Hematopoietic multipotent progenitor cell treated with erythropoietin and hydrocortisone succinate and interleukin-3 and kit ligand, for 6 days (in vitro differentiated cells): ENCODE measurements at regions not wholly inside any gene's neighbourhood (a gene's known extent, or its start where the extent isn't known, plus 50 kb on each side); places are given as distances from the start of the nearest gene placed in this dataset.

ENCODE experiments used
- DNase-seq: peaks from one replicate; pipeline ENCODE4 v3.0.0-alpha.2; 2015

DNA sequence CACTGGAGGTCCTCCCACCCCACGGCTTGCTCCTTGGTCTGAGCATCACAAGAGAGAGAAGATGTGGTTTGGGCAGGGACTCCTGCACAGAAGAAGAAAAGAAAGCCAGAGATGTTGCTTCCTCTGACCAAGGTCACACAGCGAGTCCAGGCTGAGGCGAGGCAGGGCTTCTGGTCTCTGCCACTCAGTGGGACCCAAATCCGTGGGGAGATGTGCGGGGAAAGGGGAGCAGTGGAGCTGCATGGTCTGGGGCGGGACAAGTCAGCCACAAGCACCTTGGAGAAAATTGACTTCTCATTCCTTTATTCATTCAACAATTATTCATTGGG, 150.9 kb downstream of the C9orf50 start:
- no peak for DNase-seq

DNA sequence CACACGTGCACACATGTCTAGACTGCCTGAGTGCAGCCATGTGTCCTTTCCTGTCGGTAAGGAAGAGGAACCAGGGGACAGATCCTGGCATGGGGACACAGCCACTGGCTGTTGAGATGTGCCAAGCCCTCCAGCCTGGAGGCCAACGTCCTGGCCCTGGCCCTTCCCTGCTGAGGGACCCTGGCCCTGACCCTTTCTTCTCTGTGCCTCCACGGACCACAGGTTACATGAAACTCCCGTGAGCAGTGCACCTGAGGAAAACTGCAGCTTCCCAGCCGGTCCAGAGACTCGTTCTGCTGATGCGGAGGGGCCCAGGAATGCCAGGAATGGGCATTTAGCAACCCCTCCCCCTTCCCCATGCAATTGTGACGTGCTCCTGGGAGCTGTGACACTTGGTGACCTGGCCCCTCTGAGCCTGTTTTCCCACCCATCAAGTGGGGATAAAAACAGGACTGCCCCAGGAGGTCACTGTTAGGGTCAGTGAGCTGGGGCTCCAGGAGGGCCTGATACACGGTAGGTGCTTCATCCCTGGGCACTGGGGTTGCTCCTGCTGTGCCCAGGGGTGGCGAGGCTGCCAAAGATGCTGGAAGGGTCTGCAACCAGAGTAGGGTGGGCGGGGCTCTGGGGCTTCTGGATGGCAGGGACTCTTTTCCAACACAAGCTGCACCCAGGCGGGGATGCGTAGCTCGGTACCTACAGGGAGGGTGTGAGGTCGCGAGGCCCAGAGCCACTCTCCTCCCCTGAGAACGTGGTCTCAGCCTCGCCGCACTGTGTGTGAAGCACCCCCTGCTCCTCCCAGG, 151.5 kb downstream of the C9orf50 start:
- no peak for DNase-seq

DNA sequence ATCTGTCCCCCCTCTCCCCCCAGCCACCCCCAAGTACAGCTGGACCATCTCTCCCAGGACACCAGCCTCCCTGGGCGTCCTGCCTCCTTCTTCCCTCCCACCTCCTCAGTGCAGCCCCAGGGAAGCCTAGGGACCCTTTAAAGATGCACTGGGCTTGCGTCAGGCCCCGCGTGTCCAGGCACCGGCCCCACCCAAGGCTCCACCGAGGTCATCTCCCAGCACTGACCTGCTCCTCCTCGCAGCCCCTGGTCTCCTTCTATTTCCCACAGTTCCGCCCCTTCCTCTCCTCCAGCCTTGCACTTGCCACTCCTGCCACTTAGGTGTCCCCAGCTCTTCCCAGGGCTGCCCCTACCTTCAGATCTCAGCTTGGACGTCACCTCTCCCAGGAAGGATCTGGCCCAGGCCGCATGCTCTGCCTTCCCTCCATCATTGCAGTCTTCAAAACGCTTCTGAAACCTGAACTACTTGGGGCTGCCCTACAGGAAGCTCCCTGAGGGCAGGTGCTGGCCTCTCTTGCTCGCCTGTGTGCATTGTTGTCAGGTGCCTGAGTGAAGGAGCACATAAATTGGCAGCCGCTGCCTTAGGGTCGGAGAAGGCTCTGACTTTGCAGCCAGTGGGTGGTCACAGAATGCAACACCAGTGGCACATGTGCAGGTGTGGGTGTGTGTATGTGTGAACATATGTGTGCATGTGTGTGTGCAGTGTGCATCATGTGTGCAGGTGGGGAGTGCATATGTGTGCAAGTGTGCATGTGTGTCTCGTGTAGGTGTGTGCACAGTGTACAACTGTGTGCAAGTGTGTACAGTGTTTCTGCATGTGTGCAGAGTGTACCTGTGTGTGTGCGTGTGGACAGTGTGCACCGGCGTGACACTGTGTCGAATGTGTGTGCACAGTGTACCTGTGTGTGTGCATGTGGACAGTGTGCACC, 152.9 kb downstream of the C9orf50 start:
- DNase-seq, result no peak

DNA sequence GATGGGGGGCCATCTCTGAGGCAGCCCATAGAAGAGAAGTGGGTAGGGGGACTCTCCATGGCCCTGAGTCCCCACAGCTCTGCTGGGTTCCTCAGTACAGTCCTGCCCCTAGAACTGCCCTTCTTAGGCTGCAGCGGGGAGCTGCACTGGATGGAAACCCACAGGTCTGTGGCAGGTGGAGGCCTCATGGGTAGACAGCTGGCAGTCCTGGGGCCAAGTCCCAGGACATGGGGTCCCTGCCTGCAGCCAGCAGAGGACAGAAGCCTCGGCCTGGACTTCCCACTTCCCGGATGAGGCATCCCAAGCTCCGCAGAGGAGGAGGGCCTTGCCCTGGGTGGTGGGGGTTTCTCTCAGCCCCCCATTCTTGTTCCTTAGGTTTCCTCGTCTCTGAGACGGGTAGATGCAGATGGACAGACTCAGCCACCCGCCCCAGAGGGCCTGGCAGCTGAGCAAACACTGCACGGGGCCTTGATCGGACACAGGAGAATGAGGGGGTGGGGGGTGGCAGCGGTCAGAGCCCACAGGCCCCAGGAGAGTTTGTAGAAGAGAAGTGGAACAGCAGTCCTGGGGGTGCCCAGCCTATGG, 153.8 kb downstream of the C9orf50 start:
- no peak for DNase-seq

DNA sequence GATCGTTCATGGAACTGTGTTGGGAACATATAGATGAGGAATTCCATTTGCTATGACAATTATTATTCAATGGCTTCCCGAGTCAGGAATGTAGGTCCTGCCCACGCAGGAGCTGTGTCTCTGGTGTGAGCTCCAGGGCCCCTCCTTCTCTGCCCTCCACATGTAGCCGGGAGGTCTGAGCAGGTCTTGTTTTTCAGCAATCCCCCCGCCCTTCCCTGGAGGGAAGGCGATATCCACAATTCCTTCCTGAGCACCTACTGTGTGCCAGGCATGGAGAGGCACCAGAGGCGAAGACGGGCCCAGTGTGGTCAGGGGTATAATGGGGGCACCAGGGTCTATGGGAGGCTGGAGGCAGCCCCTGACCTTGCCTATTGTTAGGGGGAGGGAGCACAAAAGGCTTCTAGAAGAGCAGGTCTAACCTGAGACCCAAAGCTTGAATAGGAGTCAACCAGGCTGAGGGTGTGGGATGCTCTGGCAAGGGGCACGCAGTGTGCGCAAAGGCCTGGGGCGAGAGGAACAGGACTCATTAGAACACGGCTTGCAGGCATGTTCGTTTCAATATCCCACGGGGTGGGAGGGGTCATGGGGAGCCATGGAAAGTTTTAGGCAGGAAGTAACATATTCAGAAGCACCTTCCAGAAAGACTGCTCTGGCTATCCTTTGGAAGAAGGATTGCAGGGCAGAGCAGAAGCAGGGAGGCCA, 154.9 kb downstream of the C9orf50 start:
- no peak for DNase-seq

DNA sequence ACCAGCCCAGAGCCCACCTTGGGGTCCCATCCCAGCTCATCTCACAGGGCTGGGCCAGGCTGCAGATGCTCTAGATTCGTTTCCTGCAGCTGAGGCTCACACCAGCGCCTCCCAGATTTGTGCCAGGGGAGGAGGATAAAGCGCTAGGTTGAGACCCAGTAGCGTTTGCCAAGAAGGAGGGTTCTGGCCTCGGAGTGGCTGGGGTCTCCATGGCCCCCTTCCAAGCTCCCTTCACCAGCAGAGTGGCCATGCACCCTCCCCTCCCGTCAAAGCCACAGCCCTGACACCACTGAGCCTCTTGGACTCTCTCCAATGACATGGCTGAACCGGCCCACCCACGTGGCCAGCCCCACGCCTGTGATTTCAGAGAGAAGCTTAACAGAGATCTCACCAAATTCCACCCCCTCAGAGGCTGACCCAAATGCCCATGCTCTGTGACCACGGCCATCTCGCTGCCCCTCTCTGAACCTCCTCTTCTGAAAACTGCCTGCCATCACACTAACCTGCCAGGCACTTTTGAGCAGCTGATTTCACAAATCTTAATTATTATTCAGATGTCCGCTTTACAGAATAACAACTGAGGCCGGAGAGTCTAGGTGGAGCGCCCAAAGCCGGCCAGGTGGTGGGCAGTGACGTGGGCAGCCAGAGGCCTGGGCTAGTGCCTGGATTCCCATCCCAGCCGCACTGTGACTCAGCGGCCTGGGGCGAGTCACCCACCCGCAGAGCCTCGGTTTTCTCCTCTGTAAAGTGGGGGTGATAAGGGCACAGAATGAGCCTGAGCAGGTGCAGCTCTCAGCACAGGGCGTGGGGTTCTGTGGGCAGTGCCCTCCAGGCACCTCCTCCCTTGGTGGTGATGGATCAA, 155.7 kb downstream of the C9orf50 start:
- DNase-seq, result no peak

DNA sequence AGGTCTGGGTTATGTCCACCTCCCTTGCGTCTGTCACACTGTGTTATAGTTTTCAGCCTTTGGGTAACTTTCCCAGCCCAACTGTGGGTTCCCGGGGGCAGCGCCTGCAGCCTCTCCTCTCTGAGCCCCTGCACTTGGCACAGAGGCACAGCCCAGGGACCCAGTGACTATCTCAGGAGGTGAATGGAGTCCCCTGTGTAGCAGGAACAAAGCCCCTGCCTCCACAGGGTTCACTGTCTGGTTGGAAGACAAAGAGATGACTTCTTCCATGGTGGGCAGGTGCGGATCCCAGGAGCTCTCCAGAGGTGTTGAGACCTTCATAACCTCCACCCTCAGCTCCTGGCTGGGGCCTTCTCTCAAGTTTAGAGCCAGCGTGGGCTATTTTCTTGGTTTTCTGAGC, 156.9 kb downstream of the C9orf50 start:
- no peak for DNase-seq

DNA sequence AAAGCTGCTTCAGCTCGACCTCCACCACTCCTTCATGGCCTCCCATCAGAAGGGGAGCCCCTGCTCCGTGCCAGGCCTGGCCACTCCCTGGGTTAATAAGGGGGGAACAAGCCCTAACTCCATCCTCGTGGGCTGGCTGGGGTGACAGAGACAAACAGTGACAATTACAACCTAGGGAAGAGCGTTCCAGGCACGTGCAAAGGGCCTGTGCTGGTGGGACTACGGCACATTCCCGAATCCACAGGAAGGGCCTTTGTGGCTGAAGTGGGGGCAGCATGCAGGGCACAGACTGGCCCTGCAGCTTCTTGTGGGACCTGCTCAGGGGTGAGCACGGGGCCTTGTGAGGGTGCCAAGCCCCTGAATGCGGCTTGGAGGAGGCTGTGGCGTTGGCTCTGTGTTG, 157.4 kb downstream of the C9orf50 start:
- no peak for DNase-seq

DNA sequence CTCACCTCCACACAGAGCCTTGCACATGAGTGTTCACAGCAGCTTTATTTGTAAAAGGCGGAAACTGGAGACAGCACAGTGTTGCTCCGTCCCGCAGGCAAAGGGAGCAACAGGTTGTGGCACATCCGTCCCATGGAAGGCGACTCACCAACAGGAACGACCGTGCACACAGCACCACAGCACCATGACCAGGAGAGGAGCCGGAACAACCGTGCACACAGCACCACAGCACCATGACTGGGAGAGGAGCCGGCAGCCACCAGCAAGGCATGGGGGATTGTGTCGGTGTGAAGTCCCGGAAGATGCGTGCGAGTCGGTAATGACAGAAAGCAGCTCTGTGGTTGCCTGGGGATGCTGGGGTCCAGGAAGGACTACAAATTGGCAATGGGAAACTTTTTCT, 158.5 kb downstream of the C9orf50 start:
- DNase-seq, result no peak

DNA sequence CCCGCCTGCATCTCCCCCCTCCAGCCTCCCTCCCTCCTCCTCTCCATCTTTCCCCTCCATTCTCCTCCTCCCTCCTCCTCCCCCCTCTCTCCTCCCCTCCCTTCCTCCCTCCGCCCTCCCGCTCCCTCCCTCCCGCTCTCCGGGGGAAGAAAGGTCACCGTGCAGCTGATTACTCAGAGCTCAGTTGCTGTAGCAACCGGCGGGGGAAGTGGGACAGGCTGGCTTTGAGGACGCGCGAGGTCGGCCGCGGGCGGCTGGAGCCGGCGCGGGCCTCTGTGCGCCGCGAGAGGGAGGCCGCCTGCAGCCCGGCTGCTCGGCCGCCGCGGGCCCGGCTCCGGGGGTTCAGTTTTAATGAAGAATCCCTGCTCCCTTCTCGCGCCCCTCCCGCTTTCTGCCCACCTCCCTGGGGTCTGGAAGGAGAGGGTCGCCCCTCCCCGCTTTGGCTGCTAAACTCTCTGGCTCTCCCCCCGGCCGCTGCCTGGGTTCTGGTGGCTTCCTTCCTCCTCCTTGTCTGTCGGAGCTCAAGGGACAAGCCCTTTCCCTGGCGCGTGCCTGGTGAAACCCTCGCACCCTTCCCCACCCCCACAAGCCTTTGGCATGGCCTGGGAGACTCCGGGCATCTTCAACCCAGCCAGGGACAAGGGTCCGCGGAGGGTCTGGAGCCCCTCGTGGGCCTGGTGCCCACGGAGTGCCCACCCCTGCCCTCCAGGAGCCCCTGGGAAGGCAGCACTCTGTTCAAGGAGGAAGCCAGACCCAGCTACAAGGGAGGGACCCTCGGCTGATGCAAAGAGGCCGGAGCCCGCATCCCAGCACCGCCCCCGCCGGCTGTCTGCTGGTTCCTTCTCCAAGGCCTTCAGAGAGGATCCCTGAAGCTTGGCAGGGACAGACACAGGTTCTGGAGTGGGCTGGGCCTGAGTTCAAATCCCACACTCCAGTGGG, 160.3 kb downstream of the C9orf50 start:
- peak; percentile 89 for DNase-seq

DNA sequence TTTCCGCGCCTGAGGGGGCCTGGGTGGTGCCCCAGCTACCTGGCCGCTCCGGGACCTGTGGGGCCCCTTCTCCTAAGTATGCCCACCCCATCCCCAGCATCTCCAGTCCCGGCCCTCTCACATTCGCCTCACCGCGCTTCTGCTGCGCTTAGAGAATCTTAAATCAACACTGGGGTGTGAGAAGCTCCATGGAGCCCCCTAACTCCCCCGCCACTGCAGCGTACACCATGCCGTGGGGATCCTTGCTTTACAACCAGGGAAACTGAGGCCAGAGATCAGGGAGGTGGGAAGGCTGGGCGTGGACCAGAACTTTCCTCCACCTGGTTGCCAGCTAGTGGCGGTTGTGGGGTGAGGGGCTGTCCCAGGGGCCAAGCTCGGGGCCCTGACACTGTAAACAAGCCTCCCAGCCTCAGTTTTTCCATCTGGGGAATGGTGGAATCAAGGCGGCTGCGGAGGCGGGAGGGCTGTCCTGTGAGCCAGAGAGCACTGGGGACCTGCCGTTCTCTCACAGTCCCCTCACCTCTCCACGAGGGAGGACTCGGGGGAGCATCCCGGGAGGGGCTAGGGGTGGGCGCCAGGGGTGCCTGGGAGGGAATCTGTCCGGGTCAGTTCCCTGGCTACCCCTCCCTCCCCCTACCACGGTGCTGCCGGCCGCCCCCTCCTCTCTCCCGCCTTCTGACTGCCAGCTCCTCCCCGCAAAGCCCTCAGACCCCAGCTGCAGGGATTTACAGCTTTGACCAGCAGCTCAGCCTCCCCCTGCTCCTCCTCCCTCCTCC, 161.2 kb downstream of the C9orf50 start:
- DNase-seq, result no peak

DNA sequence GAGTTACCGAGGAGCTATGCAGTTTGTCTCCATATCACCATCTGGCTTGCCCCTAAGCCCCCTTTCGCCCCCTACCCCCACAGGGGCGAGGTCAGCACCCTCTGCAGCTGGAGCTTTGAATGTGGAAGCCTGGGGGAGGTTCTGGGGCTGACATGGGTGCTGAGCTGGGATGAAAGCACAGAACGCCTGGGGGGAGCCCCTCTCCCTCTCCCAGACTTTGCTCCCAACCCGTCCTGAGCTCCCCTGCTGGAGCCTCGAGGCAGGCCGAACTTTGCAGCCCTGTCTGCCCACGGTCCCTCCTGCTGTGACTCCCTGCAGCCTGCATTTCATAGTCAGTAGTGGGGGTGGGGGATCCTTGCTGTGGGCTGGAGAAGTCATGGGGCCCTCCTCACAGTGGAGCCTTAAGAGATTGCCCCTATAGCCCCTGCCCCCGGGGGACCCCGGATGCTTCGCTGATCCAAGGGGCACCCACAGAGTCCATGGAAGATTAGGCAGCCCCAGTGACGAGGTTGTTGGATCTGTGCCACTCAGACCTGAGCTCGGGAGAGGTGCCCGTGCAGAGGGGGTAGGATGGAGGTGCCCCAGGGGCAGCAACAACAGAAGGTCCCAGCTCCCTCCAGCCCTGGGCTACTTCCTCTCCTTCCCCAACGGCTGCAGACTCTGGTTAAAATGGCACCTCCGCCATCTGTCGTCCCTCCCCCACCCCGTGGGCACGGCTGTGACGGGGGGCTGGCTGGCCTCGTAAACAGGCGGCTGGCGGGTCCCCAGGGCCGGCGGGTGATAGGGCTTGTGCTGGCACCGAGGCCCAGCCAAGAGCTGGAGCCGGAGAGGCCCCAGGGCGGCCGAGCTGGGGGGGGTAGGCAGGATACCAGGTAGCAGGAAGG, 162.0 kb downstream of the C9orf50 start:
- DNase-seq, result peak; percentile 47

DNA sequence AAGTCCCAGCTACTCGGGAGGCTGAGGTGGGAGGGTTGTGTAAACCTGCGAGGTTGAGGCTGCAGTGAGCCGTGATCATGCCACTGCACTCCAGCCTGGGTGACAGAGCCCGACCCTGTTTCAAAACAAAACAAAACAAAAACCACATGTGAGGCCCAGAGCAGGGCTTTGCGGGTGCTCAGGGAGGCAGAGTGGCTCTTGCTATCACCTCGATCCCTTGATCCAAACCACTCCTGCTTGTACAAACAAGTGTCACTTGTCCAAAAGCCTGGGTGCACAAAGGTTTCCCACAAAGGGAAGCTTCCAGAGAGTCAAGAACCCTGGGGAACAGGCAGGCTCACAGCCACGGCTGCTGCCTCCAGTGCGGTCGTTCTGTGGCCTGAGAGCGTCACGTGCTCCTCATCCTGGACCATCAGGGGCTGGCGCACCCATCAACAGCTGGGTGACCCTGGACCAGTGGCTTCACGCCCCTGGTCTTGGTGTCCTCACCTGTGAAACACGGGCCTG, 162.7 kb downstream of the C9orf50 start:
- no peak for DNase-seq

DNA sequence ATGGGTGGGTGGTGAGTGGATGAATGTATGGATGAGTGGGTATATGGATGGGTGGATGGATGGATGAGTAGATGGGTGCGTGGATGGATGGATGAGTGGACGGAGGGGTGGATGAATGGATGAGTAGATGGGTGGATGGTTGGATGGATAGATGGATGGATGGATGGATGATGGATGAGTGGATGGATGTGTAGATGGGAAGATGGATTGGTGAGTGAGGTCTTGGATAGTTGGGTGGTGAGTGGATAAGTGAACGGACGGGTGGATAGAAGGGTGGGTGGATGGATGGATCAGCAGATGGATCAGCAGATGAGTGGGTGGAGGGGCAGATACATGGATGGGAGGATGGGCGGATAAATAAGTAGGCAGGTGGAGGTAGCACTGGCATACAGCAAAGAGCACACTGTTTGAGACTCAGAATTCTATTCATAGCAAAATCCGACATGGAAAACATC, 163.5 kb downstream of the C9orf50 start:
- DNase-seq, result no peak

DNA sequence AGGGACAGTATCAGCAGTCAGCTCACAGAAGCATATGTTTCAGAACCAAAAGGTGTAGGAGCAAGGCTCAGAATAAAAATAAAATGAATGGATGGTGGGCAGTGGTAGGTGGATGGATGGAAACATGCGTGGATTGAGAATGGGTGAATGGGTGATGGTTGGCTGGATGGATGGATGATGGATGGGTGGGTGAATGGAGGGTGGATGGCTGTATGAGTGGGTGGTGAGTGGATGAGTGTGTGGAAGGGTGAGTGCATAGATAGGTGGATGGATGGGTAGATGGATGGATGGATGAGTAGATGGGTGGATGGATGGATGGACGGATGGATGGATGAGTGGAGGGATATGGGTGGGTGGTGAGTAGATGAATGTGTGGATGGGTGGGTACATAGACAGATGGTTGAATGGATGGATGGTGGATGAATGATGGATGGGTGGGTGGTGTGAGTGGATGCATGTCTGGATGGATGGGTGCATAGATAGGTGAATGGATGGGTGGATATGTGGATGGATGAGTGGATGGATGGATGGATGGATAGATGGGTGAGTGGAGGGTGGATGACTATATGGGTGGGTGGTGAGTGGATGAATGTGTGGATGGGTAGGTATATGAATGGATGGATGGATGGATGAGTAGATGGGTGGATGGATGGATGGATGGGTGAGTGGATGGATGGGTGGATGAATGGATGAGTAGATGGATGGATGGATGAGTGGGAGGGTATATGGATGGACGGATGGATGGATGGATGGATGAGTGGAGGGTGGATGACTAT, 164.2 kb downstream of the C9orf50 start:
- DNase-seq, result no peak

DNA sequence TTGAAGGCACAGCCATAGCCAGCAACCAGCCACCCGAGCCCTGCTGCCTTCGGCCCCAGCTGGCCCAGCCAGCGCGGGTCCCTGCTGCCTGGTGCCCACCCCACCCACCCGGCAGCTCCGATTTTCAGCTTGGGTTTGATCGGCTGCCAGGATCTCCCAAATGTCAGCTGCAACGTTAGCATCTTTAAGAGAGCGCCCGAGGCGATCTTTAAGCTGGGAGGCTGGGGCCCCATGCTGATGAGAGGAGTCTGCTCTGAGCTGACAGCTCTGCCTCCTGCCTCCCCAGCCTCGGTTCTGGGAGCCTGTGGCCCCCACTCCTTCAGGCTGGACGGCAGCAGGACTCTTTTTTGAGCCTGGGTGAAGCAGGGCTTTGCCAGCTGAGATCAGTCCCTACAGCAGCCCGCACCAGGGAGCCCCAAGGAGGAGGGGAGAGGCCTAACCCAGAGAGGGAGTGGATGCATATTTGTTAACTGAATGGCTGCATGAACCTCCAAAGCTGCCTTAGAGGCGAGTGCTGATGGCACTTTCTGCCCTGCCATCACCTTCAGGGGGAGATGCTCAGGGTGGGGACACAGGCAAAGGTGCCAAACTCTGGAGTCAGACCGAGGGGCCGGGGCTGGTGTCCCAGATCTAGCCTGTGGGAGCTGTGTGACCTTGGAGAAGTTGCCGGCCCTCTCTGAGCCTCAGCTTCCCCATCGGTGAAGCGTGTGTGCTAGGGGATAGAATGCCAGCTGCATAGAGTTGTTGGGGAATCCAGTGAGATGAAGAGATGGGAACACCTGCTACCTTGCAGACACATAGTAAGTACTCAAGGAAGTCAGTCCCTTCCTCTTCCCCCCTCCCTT, 165.5 kb downstream of the C9orf50 start:
- no peak for DNase-seq

DNA sequence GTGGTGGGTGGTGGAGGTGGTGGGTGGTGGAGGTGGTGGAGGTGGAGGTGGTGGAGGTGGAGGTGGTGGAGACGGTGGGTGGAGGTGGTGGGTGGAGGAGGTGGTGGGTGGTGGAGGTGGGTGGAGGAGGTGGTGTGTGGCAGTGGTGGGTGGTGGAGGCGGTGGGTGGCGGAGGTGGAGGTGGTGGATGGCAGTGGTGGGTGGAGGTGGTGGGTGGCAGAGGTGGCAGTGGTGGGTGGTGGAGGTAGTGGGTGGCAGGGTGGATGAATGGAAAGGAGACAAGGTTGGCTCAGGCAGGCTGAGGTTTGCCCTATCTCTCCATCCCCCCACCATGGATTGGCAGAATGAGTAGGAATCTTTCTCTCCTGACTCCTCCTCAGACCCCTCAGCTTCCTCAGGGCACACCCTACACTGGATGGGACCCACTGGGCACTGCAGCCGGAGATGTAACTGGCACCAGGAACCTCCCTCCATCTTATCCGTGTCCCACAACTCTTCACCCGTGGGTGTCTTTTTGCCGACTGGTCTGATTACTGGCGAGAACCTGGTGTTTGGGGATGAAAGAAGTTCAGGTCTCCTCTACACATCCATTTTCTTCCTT, 166.3 kb downstream of the C9orf50 start:
- no peak for DNase-seq
